ENCODE measurements at regions not wholly inside any gene's neighbourhood (a gene's known extent, or its start where the extent isn't known, plus 50 kb on each side); places are given as distances from the start of the nearest gene placed in this dataset.

GRCh38 chr20:22525821-22526220 is 58.6 kb downstream of the FOXA2 start (continued):
- TF ChIP-seq SAP130 (CRISPR knock-in tag; IDR thresholded peaks at IDR 0.05; ENCODE audit: low read depth) (peak; percentile 23; the same call in 1 of the 2 replicates), ZFP1 (CRISPR knock-in tag; IDR thresholded peaks at IDR 0.05) (0 out of 2 replicates have a peak, but pooled peaks have one; percentile 28), TIGD3 (CRISPR knock-in tag; IDR thresholded peaks at IDR 0.05; ENCODE audit: borderline replicate concordance) (peak; percentile 17; the same call in 1 of the 2 replicates), PHF8 (CRISPR knock-in tag; IDR thresholded peaks at IDR 0.05) (0 out of 2 replicates have a peak, but pooled peaks have one; percentile 32), ZSCAN31 (CRISPR knock-in tag; IDR thresholded peaks at IDR 0.05; ENCODE audit: low read depth) (peak; percentile 6; the same call in 1 of the 2 replicates), FOXA1 (IDR thresholded peaks at IDR 0.05) (no peak), FOXA1 (CRISPR knock-in tag; IDR thresholded peaks at IDR 0.05) (0 out of 2 replicates have a peak, but pooled peaks have one; percentile 8), ZNF362 (CRISPR knock-in tag; IDR thresholded peaks at IDR 0.05; ENCODE audit: borderline replicate concordance) (peak; percentile 21; the same call in 1 of the 2 replicates), ISL2 (CRISPR knock-in tag; IDR thresholded peaks at IDR 0.05) (0 out of 2 replicates have a peak, but pooled peaks have one; percentile 19), MTERF4 (CRISPR knock-in tag; IDR thresholded peaks at IDR 0.05) (0 out of 2 replicates have a peak, but pooled peaks have one; percentile 18), HNF4A (CRISPR knock-in tag; IDR thresholded peaks at IDR 0.05) (peak; percentile 66), RBAK (CRISPR knock-in tag; IDR thresholded peaks at IDR 0.05) (0 out of 2 replicates have a peak, but pooled peaks have one; percentile 17), ZBTB40 (IDR thresholded peaks at IDR 0.05) (no peak), ZBTB40 (CRISPR knock-in tag; IDR thresholded peaks at IDR 0.05) (0 out of 2 replicates have a peak, but pooled peaks have one; percentile 27), ZBTB38 (CRISPR knock-in tag; IDR thresholded peaks at IDR 0.05) (peak; percentile 97)

Data from HepG2 (cell line).